Spleen (tissue), 7 donors: ENCODE measurements at regions not wholly inside any gene's neighbourhood (a gene's known extent, or its start where the extent isn't known, plus 50 kb on each side); places are given as distances from the start of the nearest gene placed in this dataset.

ENCODE experiments used
- POLR2A ChIP-seq, 3 donors: fragments of 450-650 bp; IDR thresholded peaks; one replicate each; pipeline ENCODE4 v1.5.1; 2017; ENCODE audit warnings: antibody characterized with exemption in 3 of 3, mild to moderate bottlenecking in 1 of 3
- TF ChIP-seq, protein P1 (sequence below), 11 experiments: fragments of 200-600 bp in 7 of 11; fragments of 450-650 bp in 4 of 11; sonication (generic) in 4 of 11; IDR thresholded peaks in 8 of 11; conservative IDR thresholded peaks in 3 of 11; 1 replicate in 7 of 11; 2 replicates in 4 of 11; pipeline versions ENCODE4 v1.4.0 to v1.8.0; 2016 to 2021; ENCODE audit warnings: antibody characterized with exemption in 11 of 11, inconsistent platforms in 4 of 11, mild to moderate bottlenecking in 1 of 11
- donor health status: DM: no; HTN: no; CAD: no; lungs with moderate emphysema.
- donor health status: DM: no; HTN: no; CAD: no.
- donor health status: DM: no; HTN: no; CAD: no.

DNA sequence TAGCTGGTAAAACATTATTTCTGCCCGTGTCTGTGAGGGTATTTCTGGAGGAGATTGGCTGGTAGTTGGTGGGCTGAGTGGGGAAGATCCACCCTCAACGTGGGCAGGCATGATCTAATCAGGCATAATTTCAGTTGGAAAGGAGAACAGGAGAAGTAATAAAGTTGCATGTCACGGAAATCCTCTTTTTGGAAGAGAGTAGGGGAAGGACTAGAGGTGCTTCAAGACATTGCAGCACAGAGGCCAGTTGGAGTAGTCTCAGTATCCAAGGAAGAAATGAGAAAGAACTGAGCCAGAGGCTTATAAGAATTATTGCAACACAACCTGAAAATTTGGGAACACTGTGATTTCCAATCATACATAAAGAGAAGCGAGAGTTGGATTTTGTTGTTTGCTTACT, 1155.1 kb downstream of the FAM181B start:
- TF ChIP-seq POLR2A (IDR thresholded peaks at IDR 0.05): no peak
- TF ChIP-seq, protein P1, sequence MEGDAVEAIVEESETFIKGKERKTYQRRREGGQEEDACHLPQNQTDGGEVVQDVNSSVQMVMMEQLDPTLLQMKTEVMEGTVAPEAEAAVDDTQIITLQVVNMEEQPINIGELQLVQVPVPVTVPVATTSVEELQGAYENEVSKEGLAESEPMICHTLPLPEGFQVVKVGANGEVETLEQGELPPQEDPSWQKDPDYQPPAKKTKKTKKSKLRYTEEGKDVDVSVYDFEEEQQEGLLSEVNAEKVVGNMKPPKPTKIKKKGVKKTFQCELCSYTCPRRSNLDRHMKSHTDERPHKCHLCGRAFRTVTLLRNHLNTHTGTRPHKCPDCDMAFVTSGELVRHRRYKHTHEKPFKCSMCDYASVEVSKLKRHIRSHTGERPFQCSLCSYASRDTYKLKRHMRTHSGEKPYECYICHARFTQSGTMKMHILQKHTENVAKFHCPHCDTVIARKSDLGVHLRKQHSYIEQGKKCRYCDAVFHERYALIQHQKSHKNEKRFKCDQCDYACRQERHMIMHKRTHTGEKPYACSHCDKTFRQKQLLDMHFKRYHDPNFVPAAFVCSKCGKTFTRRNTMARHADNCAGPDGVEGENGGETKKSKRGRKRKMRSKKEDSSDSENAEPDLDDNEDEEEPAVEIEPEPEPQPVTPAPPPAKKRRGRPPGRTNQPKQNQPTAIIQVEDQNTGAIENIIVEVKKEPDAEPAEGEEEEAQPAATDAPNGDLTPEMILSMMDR (IDR thresholded peaks at IDR 0.05 in 8 of 11, conservative IDR thresholded peaks at IDR 0.05 in 3 of 11): no peak
